ENCODE measurements at regions not wholly inside any gene's neighbourhood (a gene's known extent, or its start where the extent isn't known, plus 50 kb on each side); places are given as distances from the start of the nearest gene placed in this dataset.

- TF ChIP-seq, protein P1, sequence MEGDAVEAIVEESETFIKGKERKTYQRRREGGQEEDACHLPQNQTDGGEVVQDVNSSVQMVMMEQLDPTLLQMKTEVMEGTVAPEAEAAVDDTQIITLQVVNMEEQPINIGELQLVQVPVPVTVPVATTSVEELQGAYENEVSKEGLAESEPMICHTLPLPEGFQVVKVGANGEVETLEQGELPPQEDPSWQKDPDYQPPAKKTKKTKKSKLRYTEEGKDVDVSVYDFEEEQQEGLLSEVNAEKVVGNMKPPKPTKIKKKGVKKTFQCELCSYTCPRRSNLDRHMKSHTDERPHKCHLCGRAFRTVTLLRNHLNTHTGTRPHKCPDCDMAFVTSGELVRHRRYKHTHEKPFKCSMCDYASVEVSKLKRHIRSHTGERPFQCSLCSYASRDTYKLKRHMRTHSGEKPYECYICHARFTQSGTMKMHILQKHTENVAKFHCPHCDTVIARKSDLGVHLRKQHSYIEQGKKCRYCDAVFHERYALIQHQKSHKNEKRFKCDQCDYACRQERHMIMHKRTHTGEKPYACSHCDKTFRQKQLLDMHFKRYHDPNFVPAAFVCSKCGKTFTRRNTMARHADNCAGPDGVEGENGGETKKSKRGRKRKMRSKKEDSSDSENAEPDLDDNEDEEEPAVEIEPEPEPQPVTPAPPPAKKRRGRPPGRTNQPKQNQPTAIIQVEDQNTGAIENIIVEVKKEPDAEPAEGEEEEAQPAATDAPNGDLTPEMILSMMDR (IDR thresholded peaks at IDR 0.05; ENCODE audit: low read depth, low read length, missing control alignments): no peak
Observed at GRCh38 chr20:39758876-39759275, 796.7 kb downstream of the DHX35 start.

DNA sequence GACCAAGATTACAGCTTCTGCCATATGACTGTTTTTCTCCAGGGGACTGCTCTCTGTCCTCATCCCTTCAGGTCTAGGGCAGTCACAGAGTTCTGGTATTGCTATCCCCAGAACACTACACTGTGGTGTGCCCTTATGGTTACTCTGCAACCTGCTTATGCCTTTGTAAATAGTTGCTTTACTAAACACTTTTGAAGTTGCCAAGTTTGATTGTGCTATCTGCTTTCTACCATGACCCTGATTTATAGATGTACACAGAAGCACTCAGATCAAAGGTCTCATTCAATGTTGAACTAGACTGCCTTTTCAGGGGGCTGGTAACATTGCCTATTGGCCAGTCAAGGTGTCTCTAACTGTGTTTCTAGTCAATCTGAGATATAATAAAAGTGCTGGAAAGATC is 794.7 kb downstream of the DHX35 start:
- Histone ChIP-seq H3K36me3 (replicated peaks) (no peaks in the 10 kb centered on the region), H3K27ac (no peak overlapping the region), H3K27me3 (replicated peaks) (no peaks in the 10 kb centered on the region), H3K4me3 (ENCODE audit: low read depth, low read length) (no peak overlapping the region)
- DNase-seq: no peak
- in situ Hi-C loops (cut with HindIII; ENCODE audit: low pct_ligation_motif_present, low sequenced_read_pairs): no loop called here
- TF ChIP-seq, protein P1 (IDR thresholded peaks at IDR 0.05; ENCODE audit: low read depth, low read length, missing control alignments): no peak

More at GRCh38 chr20:39758876-39759275, 796.7 kb downstream of the DHX35 start:
- in situ Hi-C loops (cut with HindIII; ENCODE audit: low pct_ligation_motif_present, low sequenced_read_pairs): no loop called here
- Histone ChIP-seq H3K4me3 (ENCODE audit: low read depth, low read length) (no peak overlapping the region), H3K36me3 (replicated peaks) (no peaks in the 10 kb centered on the region), H3K27ac (no peak overlapping the region), H3K27me3 (replicated peaks) (no peaks in the 10 kb centered on the region)
- no peak for DNase-seq

GRCh38 chr20:39756369-39756768 is 794.2 kb downstream of the DHX35 start:
- TF ChIP-seq, protein P1 (IDR thresholded peaks at IDR 0.05; ENCODE audit: low read depth, low read length, missing control alignments): no peak
- H3K27me3 ChIP-seq (replicated peaks): no peaks in the 10 kb centered on the region
- H3K36me3 ChIP-seq (replicated peaks): no peaks in the 10 kb centered on the region
- in situ Hi-C loops (cut with HindIII; ENCODE audit: low pct_ligation_motif_present, low sequenced_read_pairs): no loop called here
- no peak overlapping the region for H3K4me3 ChIP-seq (ENCODE audit: low read depth, low read length)
- no peak for DNase-seq
- no peak overlapping the region for H3K27ac ChIP-seq

- no peaks in the 10 kb centered on the region for H3K36me3 ChIP-seq (replicated peaks)
- H3K27ac ChIP-seq: no peak overlapping the region
- TF ChIP-seq, protein P1 (IDR thresholded peaks at IDR 0.05; ENCODE audit: low read depth, low read length, missing control alignments): no peak
- no peak for DNase-seq
- in situ Hi-C loops (cut with HindIII; ENCODE audit: low pct_ligation_motif_present, low sequenced_read_pairs): no loop called here
- no peak overlapping the region for H3K4me3 ChIP-seq (ENCODE audit: low read depth, low read length)
- H3K27me3 ChIP-seq (replicated peaks): no peaks in the 10 kb centered on the region
Observed at GRCh38 chr20:39752262-39752876, 790.2 kb downstream of the DHX35 start.

- DNase-seq: no peak
- Histone ChIP-seq H3K27me3 (replicated peaks) (no peaks in the 10 kb centered on the region), H3K27ac (no peak overlapping the region), H3K36me3 (replicated peaks) (no peaks in the 10 kb centered on the region), H3K4me3 (ENCODE audit: low read depth, low read length) (no peak overlapping the region)
- TF ChIP-seq, protein P1 (IDR thresholded peaks at IDR 0.05; ENCODE audit: low read depth, low read length, missing control alignments): no peak
- in situ Hi-C loops (cut with HindIII; ENCODE audit: low pct_ligation_motif_present, low sequenced_read_pairs): no loop called here
Observed at GRCh38 chr20:39751557-39752137, 789.5 kb downstream of the DHX35 start.

DNA sequence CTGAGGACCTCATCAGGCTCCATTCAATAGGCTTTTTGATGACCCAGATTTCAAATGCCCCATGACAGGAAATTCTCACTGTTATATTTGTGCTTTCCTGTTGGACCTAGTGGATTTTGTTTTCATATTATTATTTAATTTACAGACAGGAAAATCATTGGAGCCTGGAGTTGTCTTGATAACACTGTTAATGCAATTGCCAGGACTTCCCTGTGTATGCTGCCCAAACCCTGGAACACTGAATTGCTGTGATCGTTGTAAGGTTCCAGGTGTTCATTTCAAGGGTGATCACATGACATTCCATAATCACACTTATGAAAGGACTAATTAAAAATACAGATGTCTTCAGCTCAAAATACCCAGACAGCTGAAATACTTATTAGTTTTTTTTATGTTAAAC is 783.2 kb downstream of the DHX35 start:
- no peak overlapping the region for H3K27ac ChIP-seq
- no peaks in the 10 kb centered on the region for H3K27me3 ChIP-seq (replicated peaks)
- TF ChIP-seq, protein P1 (IDR thresholded peaks at IDR 0.05; ENCODE audit: low read depth, low read length, missing control alignments): no peak
- H3K36me3 ChIP-seq (replicated peaks): no peaks in the 10 kb centered on the region
- in situ Hi-C loops (cut with HindIII; ENCODE audit: low pct_ligation_motif_present, low sequenced_read_pairs): no loop called here
- no peak for DNase-seq
- H3K4me3 ChIP-seq (ENCODE audit: low read depth, low read length): no peak overlapping the region
